GM12864 (cell line): ENCODE measurements at regions not wholly inside any gene's neighbourhood (a gene's known extent, or its start where the extent isn't known, plus 50 kb on each side); places are given as distances from the start of the nearest gene placed in this dataset.

Experiments
- DNase-seq: peaks from one replicate; pipeline ENCODE4 v3.0.0-alpha.2; 2011; ENCODE audit warnings: low read depth
- H3K4me3 ChIP-seq: 2 replicates; pipeline ENCODE4 v1.5.1; 2011; ENCODE audit warnings: mild to moderate bottlenecking, low read depth, low read length, control low read depth
- TF ChIP-seq, protein P1 (sequence below): IDR thresholded peaks from 2 replicates; pipeline ENCODE4 v1.5.1; 2011; ENCODE audit warnings: low read depth, mild to moderate bottlenecking, moderate library complexity, low read length, control low read depth, inconsistent platforms; ENCODE audit errors: missing control alignments

DNA sequence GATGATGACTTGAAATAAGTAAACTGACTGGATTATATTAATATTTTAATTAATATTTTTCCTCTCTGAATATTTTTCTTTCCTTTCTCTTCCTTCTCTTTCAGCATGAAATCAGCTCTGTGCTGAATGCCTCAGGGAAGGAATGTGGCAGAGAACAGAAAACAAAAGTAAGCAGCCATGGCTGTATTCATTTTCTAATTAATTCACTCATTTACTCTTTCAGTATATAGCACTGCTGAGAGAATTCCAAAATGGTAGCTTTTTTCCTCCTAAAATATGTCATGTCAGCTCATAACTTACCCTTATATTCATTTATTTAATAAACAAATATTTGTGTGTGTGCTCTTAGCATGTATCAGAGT, 522.5 kb downstream of the PTPRC start:
- TF ChIP-seq, protein P1, sequence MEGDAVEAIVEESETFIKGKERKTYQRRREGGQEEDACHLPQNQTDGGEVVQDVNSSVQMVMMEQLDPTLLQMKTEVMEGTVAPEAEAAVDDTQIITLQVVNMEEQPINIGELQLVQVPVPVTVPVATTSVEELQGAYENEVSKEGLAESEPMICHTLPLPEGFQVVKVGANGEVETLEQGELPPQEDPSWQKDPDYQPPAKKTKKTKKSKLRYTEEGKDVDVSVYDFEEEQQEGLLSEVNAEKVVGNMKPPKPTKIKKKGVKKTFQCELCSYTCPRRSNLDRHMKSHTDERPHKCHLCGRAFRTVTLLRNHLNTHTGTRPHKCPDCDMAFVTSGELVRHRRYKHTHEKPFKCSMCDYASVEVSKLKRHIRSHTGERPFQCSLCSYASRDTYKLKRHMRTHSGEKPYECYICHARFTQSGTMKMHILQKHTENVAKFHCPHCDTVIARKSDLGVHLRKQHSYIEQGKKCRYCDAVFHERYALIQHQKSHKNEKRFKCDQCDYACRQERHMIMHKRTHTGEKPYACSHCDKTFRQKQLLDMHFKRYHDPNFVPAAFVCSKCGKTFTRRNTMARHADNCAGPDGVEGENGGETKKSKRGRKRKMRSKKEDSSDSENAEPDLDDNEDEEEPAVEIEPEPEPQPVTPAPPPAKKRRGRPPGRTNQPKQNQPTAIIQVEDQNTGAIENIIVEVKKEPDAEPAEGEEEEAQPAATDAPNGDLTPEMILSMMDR: no peak
- no peak for DNase-seq
- no peak overlapping the region for H3K4me3 ChIP-seq

DNA sequence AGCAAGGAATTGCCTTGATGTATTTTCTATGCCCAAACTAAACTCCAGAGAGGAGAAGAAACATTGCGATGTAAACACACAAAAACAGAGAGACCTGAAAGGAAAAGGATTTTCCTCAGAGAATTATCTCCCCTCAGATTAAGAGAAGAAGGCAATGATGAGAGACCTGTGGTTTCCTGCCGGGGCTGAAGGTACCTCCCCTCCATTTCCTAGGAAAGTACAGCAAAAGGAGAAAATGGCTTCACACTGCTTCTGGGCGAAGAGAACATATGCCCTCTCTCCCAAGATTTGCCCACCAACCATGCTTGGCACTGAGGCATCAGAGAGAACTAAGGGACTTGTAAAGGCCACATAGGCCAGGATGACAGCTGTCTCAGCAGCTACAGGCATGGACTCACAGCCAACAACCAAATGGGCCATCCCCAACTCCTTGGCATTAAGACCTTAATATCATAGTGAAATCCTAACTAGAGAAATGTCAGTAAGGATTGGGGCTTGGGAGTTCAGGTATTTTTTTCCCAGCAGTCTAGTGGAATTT, 523.0 kb downstream of the PTPRC start:
- no peak overlapping the region for H3K4me3 ChIP-seq
- TF ChIP-seq, protein P1: no peak
- no peak for DNase-seq

DNA sequence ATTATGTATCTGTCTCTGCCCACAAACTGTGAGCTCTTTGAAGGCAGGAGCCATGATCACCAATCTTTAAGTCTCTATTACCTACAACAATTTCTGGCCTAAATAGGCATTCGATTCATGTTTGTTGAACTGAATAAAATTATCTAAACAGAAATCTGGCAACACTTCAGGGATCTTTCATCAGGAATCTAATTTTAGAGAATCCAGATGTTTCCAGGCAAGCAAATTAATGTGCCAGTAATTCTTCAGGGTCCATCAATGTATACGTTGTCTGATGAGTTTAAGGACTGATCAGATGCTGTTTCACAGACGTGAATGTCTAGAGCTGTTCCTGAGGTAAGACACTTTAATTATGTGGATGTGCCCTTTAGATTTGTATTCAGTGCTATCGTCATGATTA, 524.4 kb downstream of the PTPRC start:
- no peak for DNase-seq
- H3K4me3 ChIP-seq: no peak overlapping the region
- TF ChIP-seq, protein P1: no peak

DNA sequence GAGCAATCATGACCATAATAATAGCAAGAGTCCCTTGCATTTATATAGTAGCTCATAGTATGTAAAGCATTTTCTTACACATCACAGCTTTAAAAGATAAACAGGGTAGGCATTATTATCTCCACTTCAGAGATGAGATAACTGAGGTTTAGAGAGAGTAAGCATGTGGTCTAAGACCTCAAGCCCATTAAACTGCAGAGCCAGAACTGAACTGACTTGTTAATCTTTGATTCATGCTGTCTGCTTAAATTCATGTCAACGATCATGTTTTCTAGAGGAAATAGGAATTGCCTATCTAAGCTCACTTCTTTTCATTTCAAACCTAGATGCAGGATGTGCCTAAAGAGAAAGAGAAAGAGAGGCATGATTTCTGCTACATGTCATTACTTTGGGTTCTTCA, 524.8 kb downstream of the PTPRC start:
- TF ChIP-seq, protein P1: no peak
- no peak for DNase-seq
- no peak overlapping the region for H3K4me3 ChIP-seq

DNA sequence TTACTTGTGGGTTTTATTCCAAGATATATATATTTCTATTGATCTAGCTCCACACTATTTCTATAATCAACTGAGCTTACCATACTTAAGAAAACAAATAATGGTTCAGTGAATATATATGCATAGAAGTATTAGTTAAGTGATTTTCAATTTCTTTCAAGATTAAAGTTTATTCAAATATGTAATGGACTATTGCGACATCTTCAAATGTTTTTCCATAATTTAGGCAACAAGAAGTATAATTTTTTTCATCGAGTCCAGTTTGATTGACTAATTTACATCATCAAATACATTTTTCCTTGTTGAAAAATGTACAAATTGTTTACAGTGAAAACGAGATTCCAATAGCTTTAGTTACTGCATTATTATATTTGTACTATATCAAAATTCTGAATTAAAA, 528.6 kb downstream of the PTPRC start:
- no peak for DNase-seq
- no peak overlapping the region for H3K4me3 ChIP-seq
- TF ChIP-seq, protein P1: no peak

DNA sequence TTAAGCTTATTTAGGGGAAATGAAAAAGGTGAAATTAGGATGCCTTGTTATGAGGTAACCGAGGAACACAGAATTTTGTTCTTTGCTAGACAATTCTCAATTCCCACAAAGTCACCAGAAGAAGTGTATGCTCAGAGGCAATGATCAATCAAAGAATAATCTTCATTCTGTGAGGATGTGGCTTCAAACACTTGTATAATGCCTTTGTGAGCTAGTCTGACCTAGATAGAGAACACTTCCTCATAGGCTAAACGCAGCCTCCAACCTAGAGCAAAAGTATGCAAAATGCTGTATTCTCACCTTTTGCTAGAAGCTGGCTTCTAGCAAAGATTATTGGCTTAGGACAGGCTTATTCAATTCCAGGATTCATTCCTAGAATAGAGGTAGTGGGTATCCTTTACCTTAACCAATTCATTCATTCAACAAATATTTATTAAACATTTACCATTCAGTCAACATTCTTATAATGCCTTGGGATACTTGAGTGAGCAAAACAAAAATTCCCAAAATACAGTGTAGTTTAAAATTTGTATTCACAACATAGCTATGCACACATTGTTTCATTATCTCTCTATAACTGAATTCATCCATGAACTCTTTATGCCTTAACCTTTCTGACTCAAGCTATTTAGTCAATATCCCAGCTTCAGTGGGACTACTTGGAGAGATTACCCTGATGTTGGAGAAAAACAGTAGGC, 530.2 kb downstream of the PTPRC start:
- DNase-seq: no peak
- H3K4me3 ChIP-seq: no peak overlapping the region
- TF ChIP-seq, protein P1: no peak

DNA sequence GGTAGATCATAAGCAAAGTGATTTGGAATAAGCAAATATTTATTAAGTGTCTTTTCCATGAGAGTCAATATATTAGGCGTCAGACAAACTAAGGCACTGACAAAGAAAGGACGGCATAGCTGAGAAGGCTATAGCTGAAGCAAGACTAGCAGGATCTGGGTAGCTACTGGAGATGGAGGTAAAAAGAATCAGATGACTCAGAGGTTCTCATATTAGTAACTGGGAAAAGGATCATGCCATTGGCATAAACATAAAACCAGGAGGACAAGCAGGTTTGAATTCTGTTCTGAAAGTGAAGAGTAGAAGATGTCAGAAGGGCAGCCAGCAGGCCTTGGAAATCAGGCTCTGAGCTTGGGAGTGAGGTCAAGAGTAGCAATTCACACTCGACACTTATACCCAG, 531.9 kb downstream of the PTPRC start:
- H3K4me3 ChIP-seq: no peak overlapping the region
- no peak for DNase-seq
- TF ChIP-seq, protein P1: no peak
